Panc1 (cell line): ENCODE measurements at regions not wholly inside any gene's neighbourhood (a gene's known extent, or its start where the extent isn't known, plus 50 kb on each side); places are given as distances from the start of the nearest gene placed in this dataset.

Experiments used
- POLR2AphosphoS5 ChIP-seq: IDR thresholded peaks from 2 replicates; pipeline ENCODE4 v1.6.1; 2012; ENCODE audit warnings: mild to moderate bottlenecking, low read depth, low read length, moderate library complexity
- TF ChIP-seq, protein P1 (sequence below): fragments of 450-650 bp; IDR thresholded peaks from 2 replicates; pipeline ENCODE4 v1.5.1; 2017; ENCODE audit warnings: mild to moderate bottlenecking
- TF ChIP-seq, protein P2 (sequence below), 2 experiments: IDR thresholded peaks; 2 replicates each; pipeline ENCODE4 v1.6.1; 2011 to 2012; ENCODE audit warnings: low read depth in 2 of 2, control low read depth in 1 of 2, low read length in 1 of 2, mild to moderate bottlenecking in 1 of 2, moderate library complexity in 1 of 2; ENCODE audit not compliant: insufficient read depth in 1 of 2

DNA sequence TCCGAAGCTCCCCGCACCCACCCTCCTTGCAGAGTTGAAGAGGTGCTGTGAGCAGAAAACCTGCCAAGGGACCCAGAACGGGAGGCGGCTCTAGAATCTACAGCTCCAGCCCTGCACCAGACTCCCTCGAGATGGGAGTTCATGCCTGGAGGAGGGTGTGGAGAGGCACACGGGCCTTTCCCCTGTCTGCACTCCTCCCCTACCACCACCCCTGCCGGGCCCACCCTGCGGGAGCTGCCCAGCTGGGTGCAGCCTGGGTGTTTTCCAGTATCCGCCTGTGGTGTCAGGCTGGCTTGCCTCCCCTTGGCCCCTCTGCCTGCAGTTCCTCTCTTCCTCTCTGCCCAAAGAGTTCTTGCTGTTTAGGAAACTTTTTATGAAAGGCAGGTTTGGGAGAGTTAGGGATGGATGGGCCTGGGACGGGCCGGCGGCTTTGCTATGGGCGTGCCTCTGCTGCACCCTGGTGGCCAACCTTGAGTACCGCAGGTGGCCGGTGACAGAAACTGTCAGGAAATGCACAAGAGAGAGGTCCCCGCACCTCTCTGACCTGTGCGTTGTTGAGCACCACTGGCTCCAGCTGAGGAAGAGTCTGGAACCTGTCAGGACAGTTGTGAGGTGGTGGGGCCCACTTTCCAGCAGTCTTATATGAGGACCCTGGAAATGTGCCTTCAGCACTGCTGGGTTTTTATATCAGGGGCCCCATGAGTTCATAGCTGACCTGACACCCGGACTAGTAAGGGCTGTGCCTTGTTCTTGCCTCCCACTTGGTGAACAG lies 354.1 kb downstream of the SEC14L1 start:
- TF ChIP-seq, protein P1, sequence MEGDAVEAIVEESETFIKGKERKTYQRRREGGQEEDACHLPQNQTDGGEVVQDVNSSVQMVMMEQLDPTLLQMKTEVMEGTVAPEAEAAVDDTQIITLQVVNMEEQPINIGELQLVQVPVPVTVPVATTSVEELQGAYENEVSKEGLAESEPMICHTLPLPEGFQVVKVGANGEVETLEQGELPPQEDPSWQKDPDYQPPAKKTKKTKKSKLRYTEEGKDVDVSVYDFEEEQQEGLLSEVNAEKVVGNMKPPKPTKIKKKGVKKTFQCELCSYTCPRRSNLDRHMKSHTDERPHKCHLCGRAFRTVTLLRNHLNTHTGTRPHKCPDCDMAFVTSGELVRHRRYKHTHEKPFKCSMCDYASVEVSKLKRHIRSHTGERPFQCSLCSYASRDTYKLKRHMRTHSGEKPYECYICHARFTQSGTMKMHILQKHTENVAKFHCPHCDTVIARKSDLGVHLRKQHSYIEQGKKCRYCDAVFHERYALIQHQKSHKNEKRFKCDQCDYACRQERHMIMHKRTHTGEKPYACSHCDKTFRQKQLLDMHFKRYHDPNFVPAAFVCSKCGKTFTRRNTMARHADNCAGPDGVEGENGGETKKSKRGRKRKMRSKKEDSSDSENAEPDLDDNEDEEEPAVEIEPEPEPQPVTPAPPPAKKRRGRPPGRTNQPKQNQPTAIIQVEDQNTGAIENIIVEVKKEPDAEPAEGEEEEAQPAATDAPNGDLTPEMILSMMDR, result peak; percentile 97
- TF ChIP-seq POLR2AphosphoS5, result peak; percentile 59
- TF ChIP-seq, protein P2, sequence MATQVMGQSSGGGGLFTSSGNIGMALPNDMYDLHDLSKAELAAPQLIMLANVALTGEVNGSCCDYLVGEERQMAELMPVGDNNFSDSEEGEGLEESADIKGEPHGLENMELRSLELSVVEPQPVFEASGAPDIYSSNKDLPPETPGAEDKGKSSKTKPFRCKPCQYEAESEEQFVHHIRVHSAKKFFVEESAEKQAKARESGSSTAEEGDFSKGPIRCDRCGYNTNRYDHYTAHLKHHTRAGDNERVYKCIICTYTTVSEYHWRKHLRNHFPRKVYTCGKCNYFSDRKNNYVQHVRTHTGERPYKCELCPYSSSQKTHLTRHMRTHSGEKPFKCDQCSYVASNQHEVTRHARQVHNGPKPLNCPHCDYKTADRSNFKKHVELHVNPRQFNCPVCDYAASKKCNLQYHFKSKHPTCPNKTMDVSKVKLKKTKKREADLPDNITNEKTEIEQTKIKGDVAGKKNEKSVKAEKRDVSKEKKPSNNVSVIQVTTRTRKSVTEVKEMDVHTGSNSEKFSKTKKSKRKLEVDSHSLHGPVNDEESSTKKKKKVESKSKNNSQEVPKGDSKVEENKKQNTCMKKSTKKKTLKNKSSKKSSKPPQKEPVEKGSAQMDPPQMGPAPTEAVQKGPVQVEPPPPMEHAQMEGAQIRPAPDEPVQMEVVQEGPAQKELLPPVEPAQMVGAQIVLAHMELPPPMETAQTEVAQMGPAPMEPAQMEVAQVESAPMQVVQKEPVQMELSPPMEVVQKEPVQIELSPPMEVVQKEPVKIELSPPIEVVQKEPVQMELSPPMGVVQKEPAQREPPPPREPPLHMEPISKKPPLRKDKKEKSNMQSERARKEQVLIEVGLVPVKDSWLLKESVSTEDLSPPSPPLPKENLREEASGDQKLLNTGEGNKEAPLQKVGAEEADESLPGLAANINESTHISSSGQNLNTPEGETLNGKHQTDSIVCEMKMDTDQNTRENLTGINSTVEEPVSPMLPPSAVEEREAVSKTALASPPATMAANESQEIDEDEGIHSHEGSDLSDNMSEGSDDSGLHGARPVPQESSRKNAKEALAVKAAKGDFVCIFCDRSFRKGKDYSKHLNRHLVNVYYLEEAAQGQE (IDR thresholded peaks at IDR 0.05; ENCODE audit: insufficient read depth in 1 of 2, low read depth in 2 of 2, low read length in 1 of 2), result no peak
